PC-3 (cell line): ENCODE measurements at regions not wholly inside any gene's neighbourhood (a gene's known extent, or its start where the extent isn't known, plus 50 kb on each side); places are given as distances from the start of the nearest gene placed in this dataset.

ENCODE experiments used
- ATAC-seq: fragments of 200-7000 bp; cut with Tn5 transposase; 2 replicates; pipeline ENCODE4 v1.9.1; 2020; ENCODE audit warnings: mild to moderate bottlenecking, moderate library complexity
- BruUV-seq: library from RNA; stranded (reverse); fragments of 400-500 nt; replicated peaks from 2 replicates; lab custom pipeline; 2021; lab: Mats Ljungman, UMichigan
- CTCF ChIA-PET: fragments of 300-600 bp; sonication (Branson Sonifier 250); formaldehyde crosslinking; loops from one replicate; lab custom pipeline; 2022; ENCODE audit warnings: antibody characterized with exemption; lab: Charles Lee
- POLR2A ChIA-PET: fragments of 300-600 bp; sonication (Branson Sonifier 250); formaldehyde crosslinking; loops from one replicate; lab custom pipeline; 2022; ENCODE audit warnings: antibody characterized with exemption; ENCODE audit not compliant: unreplicated experiment; lab: Charles Lee
- DNase-seq: peaks from one replicate; pipeline ENCODE4 v3.0.0-alpha.2; 2015
- H2AFZ ChIP-seq: fragments of 300-600 bp; sonication (generic); 2 replicates; pipeline ENCODE4 v1.6.0; 2016; ENCODE audit warnings: antibody characterized with exemption, low read length
- H3F3A ChIP-seq: fragments of 300-600 bp; sonication (generic); one replicate; pipeline ENCODE4 v1.6.0; 2017; ENCODE audit warnings: antibody characterized with exemption, low read length, control low read depth, mild to moderate bottlenecking; ENCODE audit not compliant: unreplicated experiment
- H3K27ac ChIP-seq: fragments of 300-600 bp; sonication (generic); 2 replicates; pipeline ENCODE4 v1.5.1; 2016; ENCODE audit warnings: mild to moderate bottlenecking, low read length
- H3K27me3 ChIP-seq: fragments of 300-600 bp; sonication (generic); 2 replicates; pipeline ENCODE4 v1.6.1; 2016; ENCODE audit warnings: low read length, mixed read lengths
- H3K36me3 ChIP-seq: fragments of 300-600 bp; sonication (generic); 2 replicates; pipeline ENCODE4 v1.6.1; 2016; ENCODE audit warnings: low read depth, mixed run types, low read length, mixed read lengths
- H3K4me1 ChIP-seq: fragments of 300-600 bp; sonication (generic); 2 replicates; pipeline ENCODE4 v1.5.1; 2016; ENCODE audit warnings: low read length; ENCODE audit not compliant: insufficient read depth
- H3K4me2 ChIP-seq: fragments of 300-600 bp; sonication (generic); 2 replicates; pipeline ENCODE4 v1.6.0; 2016; ENCODE audit warnings: low read length
- H3K4me3 ChIP-seq: fragments of 300-600 bp; sonication (generic); 2 replicates; pipeline ENCODE4 v1.5.1; 2016; ENCODE audit warnings: mild to moderate bottlenecking, low read length, mixed read lengths
- H3K79me2 ChIP-seq: fragments of 300-600 bp; sonication (generic); 2 replicates; pipeline ENCODE4 v1.6.1; 2017; ENCODE audit warnings: low read length, mixed read lengths
- H3K9ac ChIP-seq: fragments of 300-600 bp; sonication (generic); 2 replicates; pipeline ENCODE4 v1.6.0; 2016; ENCODE audit warnings: mild to moderate bottlenecking, low read length
- H3K9me2 ChIP-seq: fragments of 300-600 bp; sonication (generic); replicated peaks from 2 replicates; pipeline ENCODE4 v1.6.1; 2016; ENCODE audit warnings: mixed run types, low read length, mixed read lengths
- H3K9me3 ChIP-seq: fragments of 300-600 bp; sonication (generic); 2 replicates; pipeline ENCODE4 v1.6.1; 2016; ENCODE audit warnings: low read length, mixed read lengths
- H4K20me1 ChIP-seq: fragments of 300-600 bp; sonication (generic); 2 replicates; pipeline ENCODE4 v1.6.1; 2016; ENCODE audit warnings: low read length, mixed read lengths
- EZH2 ChIP-seq: fragments of 300-600 bp; sonication (generic); IDR thresholded peaks from one replicate; pipeline ENCODE4 v1.6.1; 2017; ENCODE audit warnings: antibody characterized with exemption, mild to moderate bottlenecking, low read length; ENCODE audit not compliant: unreplicated experiment
- EZH2phosphoT487 ChIP-seq: fragments of 300-600 bp; sonication (generic); IDR thresholded peaks from 2 replicates; pipeline ENCODE4 v1.6.1; 2018; ENCODE audit warnings: mild to moderate bottlenecking, antibody characterized with exemption, low read length, borderline replicate concordance
- intact Hi-C: fragments of 100-400 bp; cut with micrococcal nuclease; formaldehyde crosslinking; loops from 2 replicates; pipeline ENCODE4 v1.9.0; 2023
- TF ChIP-seq, protein P1 (sequence below): fragments of 300-600 bp; sonication (generic); conservative IDR thresholded peaks from 2 replicates; pipeline ENCODE4 v1.5.1; 2017; ENCODE audit warnings: antibody characterized with exemption, low read depth, mild to moderate bottlenecking, low read length

DNA sequence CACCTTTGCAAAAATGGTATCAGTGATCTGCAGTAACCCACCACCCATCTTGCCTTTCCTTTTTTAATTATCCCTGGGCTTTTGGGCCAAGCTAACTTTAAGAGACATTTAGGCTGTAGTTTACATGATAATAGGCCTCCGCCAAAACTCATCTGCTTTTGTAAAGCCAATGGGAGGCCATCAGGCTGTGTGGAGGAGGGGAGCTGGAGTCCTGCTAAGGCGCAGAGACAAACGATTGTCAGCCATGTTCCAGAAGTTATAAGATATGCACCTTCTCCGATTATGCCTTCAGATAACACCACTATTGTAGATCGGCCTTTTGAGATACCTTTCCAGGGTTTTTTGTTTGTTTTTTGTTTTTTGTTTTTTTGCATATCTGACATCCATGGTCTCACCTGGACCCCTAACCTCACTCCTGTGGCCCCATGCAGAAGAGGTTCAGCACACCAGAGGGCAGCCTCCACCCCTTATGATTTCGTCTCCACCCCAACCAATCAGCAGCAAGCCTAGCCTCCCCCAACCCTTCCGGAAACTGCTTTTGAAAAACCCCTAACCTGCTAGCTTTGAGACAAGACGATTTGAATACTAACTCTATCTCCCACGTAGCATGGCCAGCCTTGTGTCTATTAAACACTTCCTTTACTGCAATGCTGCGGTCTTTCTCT lies 113.9 kb upstream of the UBL3 start:
- Histone ChIP-seq H4K20me1 (no peaks in the 10 kb centered on the region), H3K27me3 (no peaks in the 10 kb centered on the region), H3K27ac (no peak overlapping the region), H3K4me3 (no peak overlapping the region), H3K36me3 (no peaks in the 10 kb centered on the region), H3K9me2 (no peaks in the 10 kb centered on the region), H3K9me3 (no peaks in the 10 kb centered on the region), H3F3A (no peaks in the 10 kb centered on the region), H3K79me2 (no peaks in the 10 kb centered on the region), H2AFZ (no peak overlapping the region), H3K4me1 (peaks cover 7% of the 10 kb centered on the region; the same call in 1 of the 2 replicates), H3K9ac (no peak overlapping the region), H3K4me2 (no peak overlapping the region)
- BruUV-seq, result no TSS peak
- no peak for TF ChIP-seq EZH2
- TF ChIP-seq EZH2phosphoT487, result no peak
- TF ChIP-seq, protein P1, sequence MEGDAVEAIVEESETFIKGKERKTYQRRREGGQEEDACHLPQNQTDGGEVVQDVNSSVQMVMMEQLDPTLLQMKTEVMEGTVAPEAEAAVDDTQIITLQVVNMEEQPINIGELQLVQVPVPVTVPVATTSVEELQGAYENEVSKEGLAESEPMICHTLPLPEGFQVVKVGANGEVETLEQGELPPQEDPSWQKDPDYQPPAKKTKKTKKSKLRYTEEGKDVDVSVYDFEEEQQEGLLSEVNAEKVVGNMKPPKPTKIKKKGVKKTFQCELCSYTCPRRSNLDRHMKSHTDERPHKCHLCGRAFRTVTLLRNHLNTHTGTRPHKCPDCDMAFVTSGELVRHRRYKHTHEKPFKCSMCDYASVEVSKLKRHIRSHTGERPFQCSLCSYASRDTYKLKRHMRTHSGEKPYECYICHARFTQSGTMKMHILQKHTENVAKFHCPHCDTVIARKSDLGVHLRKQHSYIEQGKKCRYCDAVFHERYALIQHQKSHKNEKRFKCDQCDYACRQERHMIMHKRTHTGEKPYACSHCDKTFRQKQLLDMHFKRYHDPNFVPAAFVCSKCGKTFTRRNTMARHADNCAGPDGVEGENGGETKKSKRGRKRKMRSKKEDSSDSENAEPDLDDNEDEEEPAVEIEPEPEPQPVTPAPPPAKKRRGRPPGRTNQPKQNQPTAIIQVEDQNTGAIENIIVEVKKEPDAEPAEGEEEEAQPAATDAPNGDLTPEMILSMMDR, result no peak
- POLR2A ChIA-PET, result no interaction called here
- no peak for ATAC-seq
- intact Hi-C loops, result no loop called here
- DNase-seq, result no peak
- CTCF ChIA-PET, result no interaction called here

DNA sequence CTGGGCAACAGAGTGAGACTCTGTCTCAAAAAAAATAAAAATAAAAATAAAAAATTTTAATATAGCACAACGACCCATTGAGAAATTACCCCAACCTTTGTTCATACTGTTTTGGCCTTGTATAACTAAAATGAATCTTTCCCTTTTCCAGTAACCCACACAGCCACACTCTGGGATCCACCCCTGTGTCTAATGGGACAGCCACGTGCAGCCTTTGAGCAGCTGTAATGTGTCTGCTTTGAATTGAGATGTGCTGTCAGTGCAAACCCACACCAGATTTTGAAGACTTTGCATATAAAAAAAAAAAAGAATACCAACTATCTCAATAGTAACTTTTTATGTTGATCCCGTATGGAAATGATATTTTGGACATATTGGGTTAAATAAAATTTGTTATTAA lies 112.7 kb upstream of the UBL3 start:
- CTCF ChIA-PET, result no interaction called here
- intact Hi-C loops, result no loop called here

More for the DNA sequence above, 112.7 kb upstream of the UBL3 start:
- Histone ChIP-seq H3K9me3 (no peaks in the 10 kb centered on the region), H3F3A (no peaks in the 10 kb centered on the region), H3K79me2 (no peaks in the 10 kb centered on the region), H4K20me1 (no peaks in the 10 kb centered on the region), H3K36me3 (no peaks in the 10 kb centered on the region), H3K4me1 (no peaks in the 10 kb centered on the region), H3K27ac (no peak overlapping the region), H3K4me2 (no peak overlapping the region), H3K4me3 (no peak overlapping the region), H3K9ac (no peak overlapping the region), H3K27me3 (no peaks in the 10 kb centered on the region), H3K9me2 (no peaks in the 10 kb centered on the region), H2AFZ (no peak overlapping the region)
- ATAC-seq (no peak), DNase-seq (no peak)
- TF ChIP-seq EZH2, result no peak
- no peak for TF ChIP-seq EZH2phosphoT487
- TF ChIP-seq, protein P1, result no peak
- no TSS peak for BruUV-seq
- POLR2A ChIA-PET, result no interaction called here
